Psoas muscle (tissue), 7 donors: ENCODE measurements at regions not wholly inside any gene's neighbourhood (a gene's known extent, or its start where the extent isn't known, plus 50 kb on each side); places are given as distances from the start of the nearest gene placed in this dataset.

Source experiments
- ATAC-seq, 4 donors: fragments of 200-7000 bp; cut with Tn5 transposase; one replicate each; pipeline ENCODE4 v1.9.1; 2020; ENCODE audit warnings: moderate library complexity in 3 of 4, mild to moderate bottlenecking in 2 of 4
- DNase-seq, 2 donors: peaks; one replicate each; pipeline ENCODE4 v3.0.0-alpha.2; 2020
- H3K27ac ChIP-seq: fragments of 200-600 bp; one replicate; pipeline ENCODE4 v1.8.0; 2022
- H3K27me3 ChIP-seq, 3 donors: fragments of 200-600 bp in 1 of 3; one replicate each; pipeline versions ENCODE4 v1.6.1 to v1.8.0; 2013 to 2022; ENCODE audit warnings: low read length in 2 of 3, mild to moderate bottlenecking in 2 of 3, moderate library complexity in 1 of 3; ENCODE audit not compliant: insufficient read depth in 3 of 3
- H3K36me3 ChIP-seq, 2 donors: fragments of 200-600 bp in 1 of 2; one replicate each; pipeline versions ENCODE4 v1.6.1 to v1.8.0; 2013 to 2022; ENCODE audit warnings: low read depth in 1 of 2, mild to moderate bottlenecking in 1 of 2, moderate library complexity in 1 of 2; ENCODE audit not compliant: insufficient read depth in 1 of 2
- H3K4me1 ChIP-seq: fragments of 200-600 bp; one replicate; pipeline ENCODE4 v1.8.0; 2022
- H3K4me3 ChIP-seq: fragments of 200-600 bp; one replicate; pipeline ENCODE4 v1.8.0; 2022; ENCODE audit warnings: mild to moderate bottlenecking
- H3K9me3 ChIP-seq: fragments of 200-600 bp; one replicate; pipeline ENCODE4 v1.8.0; 2022
- CTCF ChIP-seq: fragments of 200-600 bp; IDR thresholded peaks from one replicate; pipeline ENCODE4 v1.8.0; 2022; ENCODE audit warnings: antibody characterized with exemption
- WGBS, 3 donors: extraction: QIAGEN DNeasy Blood & Tissue Kit; methylation state at CpG; one replicate each; pipeline versions ENCODE4 v1.1.6 to v1.1.7; 2013; 5-methylcytosine and 5-hydroxymethylcytosine counted together
- intact Hi-C, 2 donors: fragments of 100-400 bp; cut with DNase I; formaldehyde crosslinking; loops; one replicate each; pipeline versions ENCODE4 v1.11.0 to v1.14.2; 2022
- donor health status: healthy with polysubstance abuse.
- donor health status: DM: no; HTN: no; CAD: no; lungs with moderate emphysema.
- donor health status: Bipolar disorder and iron deficiency.
- donor health status: healthy.
- donor health status: DM: yes; HTN: yes; CAD: no.
- donor health status: DM: no; HTN: no; CAD: no.
- donor health status: DM: yes; HTN: yes; CAD: no.

- Histone ChIP-seq H3K4me3 (no peak overlapping the region), H3K4me1 (no peaks in the 10 kb centered on the region), H3K27me3 (no peaks in the 10 kb centered on the region), H3K36me3 (no peaks in the 10 kb centered on the region), H3K9me3 (no peaks in the 10 kb centered on the region), H3K27ac (no peak overlapping the region)
- 76 to 81% (median 78%) methylated on average over 6 of the region's 6 CpGs for WGBS, 3 donors
- TF ChIP-seq CTCF = no peak
- ATAC-seq (no peak), DNase-seq (no peak)
- intact Hi-C loops = no loop called here
Observed at GRCh38 chr2:180205621-180206235, 198.6 kb upstream of the CWC22 start.

- peak; percentile 23 to 66 (median 55) for ATAC-seq
- intact Hi-C loops = no loop called here
- DNase-seq = peak; percentile 25 to 58
Observed at GRCh38 chr2:180203972-180204371, 196.9 kb upstream of the CWC22 start.

GRCh38 chr2:180202467-180202951 is 195.4 kb upstream of the CWC22 start:
- ATAC-seq = no peak
- 21 to 23% (median 23%) methylated on average over 7 of the region's 7 CpGs for WGBS, 3 donors
- DNase-seq = no peak

More at GRCh38 chr2:180203972-180204371, 196.9 kb upstream of the CWC22 start:
- Histone ChIP-seq H3K9me3 (no peaks in the 10 kb centered on the region), H3K27me3 (no peaks in the 10 kb centered on the region), H3K4me3 (no peak overlapping the region), H3K4me1 (no peaks in the 10 kb centered on the region), H3K27ac (no peak overlapping the region), H3K36me3 (no peaks in the 10 kb centered on the region)
- no peak for TF ChIP-seq CTCF
- WGBS, 3 donors = 85 to 98% (median 90%) methylated on average over 2 of the region's 2 CpGs

GRCh38 chr2:180196419-180196977 is 189.4 kb upstream of the CWC22 start:
- Histone ChIP-seq H3K9me3 (no peaks in the 10 kb centered on the region), H3K27me3 (no peaks in the 10 kb centered on the region), H3K27ac (no peak overlapping the region), H3K4me1 (no peaks in the 10 kb centered on the region), H3K4me3 (no peak overlapping the region), H3K36me3 (no peaks in the 10 kb centered on the region)
- ATAC-seq (no peak), DNase-seq (no peak)
- intact Hi-C loops = no loop called here
- TF ChIP-seq CTCF = no peak
- 25 to 42% (median 37%) methylated on average over 2 of the region's 2 CpGs for WGBS, 3 donors

More at GRCh38 chr2:180202467-180202951, 195.4 kb upstream of the CWC22 start:
- Histone ChIP-seq H3K4me3 (no peak overlapping the region), H3K27ac (no peak overlapping the region), H3K27me3 (no peaks in the 10 kb centered on the region), H3K36me3 (no peaks in the 10 kb centered on the region), H3K9me3 (no peaks in the 10 kb centered on the region), H3K4me1 (no peaks in the 10 kb centered on the region)
- TF ChIP-seq CTCF = no peak
- intact Hi-C loops = no loop called here

GRCh38 chr2:180195847-180196246 is 188.8 kb upstream of the CWC22 start:
- intact Hi-C loops = no loop called here
- Histone ChIP-seq H3K4me1 (no peaks in the 10 kb centered on the region), H3K9me3 (no peaks in the 10 kb centered on the region), H3K36me3 (no peaks in the 10 kb centered on the region), H3K27ac (no peak overlapping the region), H3K27me3 (no peaks in the 10 kb centered on the region), H3K4me3 (no peak overlapping the region)
- DNase-seq (no peak), ATAC-seq (no peak)
- TF ChIP-seq CTCF = no peak
